ENCODE measurements at regions not wholly inside any gene's neighbourhood (a gene's known extent, or its start where the extent isn't known, plus 50 kb on each side); places are given as distances from the start of the nearest gene placed in this dataset.

- no peak for DNase-seq
These were observed 323.5 kb downstream of the VPS13C start for GRCh38 chr15:61736790-61737189.

DNA sequence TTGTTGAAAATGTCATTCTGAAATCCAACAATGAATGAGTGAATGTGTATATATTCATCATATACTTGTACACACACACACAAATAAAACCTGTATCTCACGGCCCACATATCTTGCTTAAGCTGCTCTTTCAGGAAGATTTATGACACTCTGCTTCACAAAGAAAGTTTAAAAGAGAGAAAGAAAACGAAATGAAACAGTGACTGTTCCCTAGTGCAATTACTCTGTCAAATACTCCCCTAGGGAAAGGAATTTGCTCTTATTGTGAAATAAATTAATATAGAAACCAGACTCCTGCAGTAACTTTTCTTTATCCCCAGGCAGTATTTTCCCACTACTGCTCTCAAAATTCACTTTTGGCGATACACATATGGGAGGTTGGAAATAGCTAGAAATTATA lies 329.1 kb downstream of the VPS13C start:
- no peak for DNase-seq

DNA sequence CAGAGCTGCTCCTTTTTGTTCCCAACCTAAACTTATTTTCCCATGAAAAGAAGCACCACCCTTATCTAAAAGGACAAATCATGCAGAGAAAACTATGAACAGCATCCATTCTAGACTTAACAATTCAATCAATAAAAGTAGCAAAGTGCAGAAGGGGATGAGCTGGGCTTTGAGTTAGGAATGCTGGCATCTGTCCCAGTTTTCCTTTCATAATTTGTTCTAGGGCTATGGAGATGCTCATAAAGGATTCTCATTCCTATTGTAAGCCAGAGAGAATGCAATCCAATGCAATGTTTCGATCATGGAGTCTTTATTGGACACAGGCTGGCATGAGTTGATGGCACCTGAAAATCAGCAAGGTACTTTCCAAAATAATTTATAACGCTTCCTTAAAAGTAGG lies 330.6 kb downstream of the VPS13C start:
- DNase-seq = no peak

- DNase-seq = no peak
These were observed 334.1 kb downstream of the VPS13C start for GRCh38 chr15:61726166-61726565.

GRCh38 chr15:61725251-61725650 lies 335.0 kb downstream of the VPS13C start:
- no peak for DNase-seq

GRCh38 chr15:61724251-61724939 lies 335.9 kb downstream of the VPS13C start:
- DNase-seq = no peak

DNA sequence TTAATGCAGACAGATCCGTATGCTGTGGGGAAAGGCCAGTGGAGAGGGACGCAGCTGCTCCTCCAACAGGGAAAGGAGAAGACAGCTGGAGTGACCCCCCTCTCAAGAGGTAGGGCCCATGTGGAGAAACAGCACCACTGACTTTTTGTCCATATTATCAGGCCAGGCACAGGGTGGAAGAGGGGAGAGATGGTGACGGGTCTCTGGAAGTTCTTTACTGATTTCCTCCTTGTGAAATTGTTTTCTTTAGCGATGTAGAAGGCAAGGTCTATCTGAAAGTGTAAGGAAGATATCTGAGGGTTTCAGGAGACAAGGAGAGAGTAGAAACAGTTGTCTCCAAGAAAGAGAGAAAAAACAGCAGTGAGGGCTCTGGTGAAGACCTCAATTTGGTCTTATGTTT lies 338.8 kb downstream of the VPS13C start:
- DNase-seq = no peak

DNA sequence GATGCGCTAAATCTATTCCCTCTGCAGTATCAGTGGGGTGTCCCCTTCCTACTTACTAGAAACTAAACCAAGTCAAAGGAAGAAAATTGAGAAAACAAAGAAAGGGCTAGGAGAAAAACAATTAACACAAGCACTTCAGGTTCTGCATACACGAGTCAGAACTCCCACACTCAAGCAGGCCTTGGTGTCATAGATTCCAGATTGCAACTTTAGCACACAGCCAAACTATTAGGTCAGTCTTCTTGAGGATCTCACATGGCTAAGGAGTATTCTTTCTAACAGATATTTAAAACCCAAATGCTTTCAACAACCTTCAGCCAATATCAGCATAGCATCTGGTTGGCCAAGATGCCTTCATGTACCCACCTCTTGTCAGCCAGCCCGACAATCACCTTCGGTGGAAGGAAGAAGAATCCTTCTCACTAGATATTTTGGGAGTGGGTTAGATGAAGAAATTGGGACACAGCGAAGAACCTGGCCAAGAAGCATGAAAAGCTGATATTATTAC lies 340.0 kb downstream of the VPS13C start:
- no peak for DNase-seq

DNA sequence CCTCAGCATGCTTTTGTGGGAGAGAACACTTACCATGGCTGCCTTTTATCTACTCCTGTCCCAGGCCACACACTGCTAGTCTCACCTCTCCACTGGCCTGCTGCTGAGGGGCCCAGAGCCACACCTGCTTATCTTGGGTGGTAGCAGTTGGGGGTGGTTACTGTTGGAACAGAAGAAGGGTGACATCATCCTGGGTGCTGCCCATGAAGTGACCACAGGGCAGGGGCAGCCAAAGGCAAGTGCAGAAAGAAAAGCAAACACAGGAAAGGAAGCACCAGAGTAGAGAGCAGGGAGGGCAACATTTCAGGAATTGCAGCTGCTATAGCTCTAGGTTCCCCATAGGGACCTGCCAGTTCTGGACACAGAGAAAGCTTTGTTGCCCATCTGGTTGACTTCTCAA lies 345.2 kb downstream of the VPS13C start:
- no peak for DNase-seq

GRCh38 chr15:61712129-61712759 lies 348.0 kb downstream of the VPS13C start:
- peak in 8 of 14 donors; percentile 3 to 74 (median 32) for DNase-seq

GRCh38 chr15:61702224-61703020 lies 357.8 kb downstream of the VPS13C start:
- no peak for DNase-seq

DNA sequence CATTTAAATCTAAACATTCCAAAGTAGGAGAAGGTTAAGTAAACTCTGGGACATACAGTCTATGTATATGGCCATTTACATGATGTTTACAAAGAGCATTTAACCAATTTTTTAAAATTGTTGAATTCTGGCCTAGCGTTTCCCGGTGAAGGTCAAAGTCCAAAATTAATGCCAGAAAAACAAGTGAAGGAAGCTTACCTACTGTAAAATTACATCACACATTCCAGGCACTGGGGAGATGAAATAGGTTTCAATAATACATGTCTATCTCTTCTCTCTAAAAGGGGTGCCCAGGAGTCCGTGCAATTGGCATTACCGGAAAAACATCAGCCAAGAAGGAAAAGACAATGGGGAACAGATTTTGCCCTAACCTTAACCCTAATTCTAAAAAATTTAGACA lies 358.8 kb downstream of the VPS13C start:
- DNase-seq = no peak

DNA sequence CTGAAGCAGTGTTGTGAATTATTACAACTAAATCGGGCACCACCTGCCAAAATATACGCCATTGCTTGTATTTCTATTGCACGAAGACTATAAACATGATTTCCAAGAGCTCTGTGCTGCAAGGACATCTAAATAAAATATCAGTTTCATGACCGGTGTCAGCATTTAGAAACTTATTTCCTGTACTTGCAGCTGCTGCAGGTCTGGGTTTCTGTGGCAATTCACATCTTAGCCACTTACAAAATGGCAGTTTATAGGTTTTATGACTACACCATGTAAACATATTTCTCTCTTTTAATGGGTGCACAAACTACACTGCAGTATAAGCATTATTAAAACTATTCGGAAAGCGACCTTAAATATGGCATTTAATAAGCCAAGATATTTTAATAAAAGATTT lies 359.4 kb downstream of the VPS13C start:
- DNase-seq = no peak

DNA sequence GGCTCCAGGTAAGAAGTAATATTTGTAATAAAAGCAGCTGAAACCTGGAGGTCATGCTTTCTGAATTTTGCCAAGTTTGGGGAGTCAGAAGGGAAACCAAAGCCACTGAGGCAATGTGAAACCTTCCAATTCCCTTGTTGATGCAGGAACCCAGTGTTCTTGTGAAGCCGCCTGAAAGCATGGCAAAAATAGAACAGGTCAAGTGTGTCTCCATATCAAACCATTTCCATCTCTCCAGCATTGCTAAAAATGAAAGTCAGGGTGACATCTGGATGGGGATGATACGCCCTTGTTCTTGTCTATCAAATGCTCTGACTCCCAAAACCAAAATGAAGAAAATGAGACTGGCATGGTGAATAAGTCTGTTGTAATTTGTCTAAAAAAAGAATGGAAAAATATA lies 362.5 kb downstream of the VPS13C start:
- DNase-seq = no peak

- DNase-seq = no peak
These were observed 371.2 kb downstream of the VPS13C start for GRCh38 chr15:61689067-61689466.

DNA sequence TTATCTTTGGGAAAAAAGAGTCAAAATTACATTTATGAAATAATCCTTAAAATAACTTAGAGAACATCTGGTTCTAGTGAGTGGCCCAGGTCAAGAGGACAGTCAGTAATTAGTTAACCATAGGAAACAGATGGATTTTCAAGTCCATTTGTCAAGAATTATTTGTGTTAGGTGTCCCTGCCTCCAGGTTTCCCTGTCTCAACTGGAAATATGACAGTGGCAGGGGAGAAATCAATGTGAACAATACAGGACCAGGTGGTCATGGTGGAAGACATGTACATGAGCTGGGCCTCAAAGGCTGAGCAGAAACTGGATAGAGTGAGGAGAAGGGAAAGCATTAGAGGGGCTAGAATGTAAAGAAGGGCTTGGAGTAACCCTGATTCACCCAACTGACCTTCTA lies 372.6 kb downstream of the VPS13C start:
- DNase-seq = no peak

GRCh38 chr15:61687124-61687523 lies 373.1 kb downstream of the VPS13C start:
- no peak for DNase-seq

- DNase-seq = no peak
These were observed 374.3 kb downstream of the VPS13C start for GRCh38 chr15:61685971-61686370.

GRCh38 chr15:61685534-61685933 lies 374.7 kb downstream of the VPS13C start:
- no peak for DNase-seq

DNA sequence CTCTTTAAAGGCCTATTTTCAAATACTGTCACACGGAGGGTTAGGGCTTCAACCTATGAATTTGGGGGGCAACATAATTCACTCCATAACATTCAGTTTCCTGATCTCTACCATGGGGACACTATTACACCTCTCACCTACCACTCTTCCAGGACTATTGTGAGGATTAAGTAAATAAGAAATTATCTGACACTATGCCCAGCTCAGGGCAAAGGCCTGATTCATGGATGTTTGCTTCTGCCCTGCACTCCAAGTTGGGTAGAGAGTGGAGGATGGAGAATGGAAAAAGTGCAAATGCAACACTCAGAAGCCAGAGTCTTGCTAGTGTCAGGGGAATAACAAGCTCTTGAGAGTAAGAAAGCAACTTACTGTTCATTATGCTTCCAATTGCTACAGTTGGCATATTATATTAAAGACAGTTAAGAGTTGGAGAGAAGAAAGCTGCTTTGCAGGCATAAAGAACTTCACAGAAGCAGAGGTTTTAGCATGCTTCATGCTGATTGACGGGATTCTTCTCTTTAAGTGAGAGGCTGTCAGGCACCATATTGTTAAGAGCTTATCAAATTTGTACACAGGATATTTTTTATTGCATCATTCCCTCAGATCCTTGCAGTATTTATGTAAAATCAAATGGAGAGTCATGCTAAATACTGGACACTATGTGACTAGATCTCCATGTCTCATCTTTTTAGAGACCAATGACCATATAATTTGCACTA lies 375.3 kb downstream of the VPS13C start:
- DNase-seq = no peak

GRCh38 chr15:61682891-61683735 lies 377.1 kb downstream of the VPS13C start:
- DNase-seq = no peak

DNA sequence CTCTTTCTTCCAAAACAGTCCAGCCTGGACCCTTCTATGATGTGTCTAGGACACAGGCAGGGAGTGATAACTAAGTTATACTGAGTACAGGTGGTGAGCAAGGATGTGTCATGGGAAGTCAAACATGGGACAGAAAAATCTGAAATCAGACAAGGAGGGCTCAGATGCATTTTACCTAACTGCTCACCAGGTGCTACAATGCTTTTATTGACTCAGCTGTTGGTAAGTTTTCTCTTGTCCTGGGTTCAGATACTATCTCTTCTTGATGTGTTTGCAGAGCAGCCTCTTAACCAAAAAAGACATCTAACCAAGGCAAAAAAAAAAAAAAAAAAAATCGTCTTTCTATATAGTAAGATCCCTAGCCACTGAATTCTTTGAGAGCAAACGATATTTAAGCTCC lies 378.6 kb downstream of the VPS13C start:
- no peak for DNase-seq

Measured in C1 segment of cervical spinal cord (tissue), 14 donors.